ENCODE measurements at regions not wholly inside any gene's neighbourhood (a gene's known extent, or its start where the extent isn't known, plus 50 kb on each side); places are given as distances from the start of the nearest gene placed in this dataset.

DNA sequence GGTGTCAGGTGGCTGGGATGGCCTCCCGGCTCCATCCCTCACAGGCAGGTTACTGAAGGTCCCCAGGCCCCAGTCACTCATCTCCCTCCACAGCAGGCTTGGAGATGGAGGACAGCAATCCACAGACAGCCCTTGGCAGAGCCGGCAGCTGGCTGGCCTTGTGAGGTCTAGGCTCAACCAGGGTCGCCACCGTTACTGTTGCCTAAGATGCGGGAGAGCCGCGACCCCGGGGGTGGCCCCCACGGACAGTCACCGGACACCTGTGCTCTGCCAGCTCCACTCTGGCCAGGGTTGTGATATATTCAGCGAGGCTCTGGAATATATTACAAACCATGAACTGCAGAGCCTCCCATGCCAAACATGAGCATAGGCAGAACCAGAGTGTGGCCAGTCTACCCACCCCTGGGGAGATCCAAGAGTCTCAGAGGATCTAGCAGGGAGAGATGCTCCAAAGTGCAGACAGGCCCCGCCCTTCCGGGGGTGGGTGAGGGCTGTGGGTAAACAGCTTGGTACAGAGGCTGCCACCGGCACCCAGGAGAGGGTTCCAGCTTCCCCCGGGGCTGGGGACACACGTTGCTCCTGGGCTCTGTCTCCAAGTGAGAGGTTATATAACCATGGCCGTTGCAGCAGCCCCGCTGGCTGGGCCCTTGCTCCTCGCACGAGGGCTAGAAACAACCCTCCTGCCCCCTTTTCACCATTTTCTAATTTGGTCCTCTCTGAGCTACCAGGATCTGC lies 55.9 kb upstream of the DIO3 start:
- no CpG with 5 or more reads among the region's 20 CpGs for WGBS (ENCODE audit: insufficient coverage, insufficient read length)
- Histone ChIP-seq H3K9me3 (ENCODE audit: control insufficient read depth, insufficient read depth, low read length) (no peaks in the 10 kb centered on the region), H3K4me1 (ENCODE audit: control insufficient read depth, insufficient read depth, low read length) (no peaks in the 10 kb centered on the region), H3K4me3 (ENCODE audit: low read length) (no peak overlapping the region), H3K27me3 (ENCODE audit: control insufficient read depth, insufficient read depth, low read length) (no peaks in the 10 kb centered on the region), H3K36me3 (ENCODE audit: control insufficient read depth, insufficient read depth, low read length) (no peaks in the 10 kb centered on the region), H3K27ac (ENCODE audit: low read length) (no peak overlapping the region)
- no peak for DNase-seq (ENCODE audit: low read depth, low spot score)

DNA sequence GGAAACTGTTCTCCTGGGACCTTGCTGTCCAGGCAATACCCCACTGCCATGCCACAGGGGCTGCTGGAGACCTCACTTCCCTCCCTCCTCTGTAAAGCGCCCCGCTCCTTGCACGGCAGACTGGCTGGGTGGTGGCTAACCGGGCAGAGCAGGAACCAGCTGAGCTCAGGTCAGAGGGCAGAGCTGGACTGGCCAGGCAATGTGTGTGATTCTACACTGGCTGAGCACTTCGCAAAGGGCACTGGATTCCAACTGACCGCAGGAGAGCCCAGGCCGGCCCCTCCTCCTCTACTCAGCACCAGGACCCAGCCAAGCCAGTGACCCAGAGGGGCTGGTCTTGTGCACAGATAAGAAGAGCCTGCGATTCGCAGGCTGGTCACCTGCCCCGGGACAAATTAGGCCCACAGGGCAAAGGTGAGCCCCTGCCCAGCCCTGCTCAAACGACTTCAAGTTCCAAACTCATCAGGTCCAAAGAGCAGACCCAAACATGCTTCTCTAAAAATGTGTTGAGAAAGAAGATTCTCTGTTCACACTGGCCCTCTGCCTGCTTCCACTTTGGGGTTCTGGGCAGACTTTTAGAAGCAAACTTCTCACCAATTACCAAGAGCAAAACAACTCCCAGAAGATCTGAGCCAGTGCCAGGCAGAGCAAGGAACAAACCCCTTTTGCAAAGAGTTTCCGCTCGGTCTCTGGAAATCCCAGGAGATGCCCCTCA lies 54.9 kb upstream of the DIO3 start:
- no peak overlapping the region for H3K27ac ChIP-seq (ENCODE audit: low read length)
- H3K9me3 ChIP-seq (ENCODE audit: control insufficient read depth, insufficient read depth, low read length): no peaks in the 10 kb centered on the region
- H3K4me1 ChIP-seq (ENCODE audit: control insufficient read depth, insufficient read depth, low read length): no peaks in the 10 kb centered on the region
- H3K4me3 ChIP-seq (ENCODE audit: low read length): no peak overlapping the region
- no peaks in the 10 kb centered on the region for H3K36me3 ChIP-seq (ENCODE audit: control insufficient read depth, insufficient read depth, low read length)
- no CpG with 5 or more reads among the region's 13 CpGs for WGBS (ENCODE audit: insufficient coverage, insufficient read length)
- H3K27me3 ChIP-seq (ENCODE audit: control insufficient read depth, insufficient read depth, low read length): no peaks in the 10 kb centered on the region
- no peak for DNase-seq (ENCODE audit: low read depth, low spot score)

DNA sequence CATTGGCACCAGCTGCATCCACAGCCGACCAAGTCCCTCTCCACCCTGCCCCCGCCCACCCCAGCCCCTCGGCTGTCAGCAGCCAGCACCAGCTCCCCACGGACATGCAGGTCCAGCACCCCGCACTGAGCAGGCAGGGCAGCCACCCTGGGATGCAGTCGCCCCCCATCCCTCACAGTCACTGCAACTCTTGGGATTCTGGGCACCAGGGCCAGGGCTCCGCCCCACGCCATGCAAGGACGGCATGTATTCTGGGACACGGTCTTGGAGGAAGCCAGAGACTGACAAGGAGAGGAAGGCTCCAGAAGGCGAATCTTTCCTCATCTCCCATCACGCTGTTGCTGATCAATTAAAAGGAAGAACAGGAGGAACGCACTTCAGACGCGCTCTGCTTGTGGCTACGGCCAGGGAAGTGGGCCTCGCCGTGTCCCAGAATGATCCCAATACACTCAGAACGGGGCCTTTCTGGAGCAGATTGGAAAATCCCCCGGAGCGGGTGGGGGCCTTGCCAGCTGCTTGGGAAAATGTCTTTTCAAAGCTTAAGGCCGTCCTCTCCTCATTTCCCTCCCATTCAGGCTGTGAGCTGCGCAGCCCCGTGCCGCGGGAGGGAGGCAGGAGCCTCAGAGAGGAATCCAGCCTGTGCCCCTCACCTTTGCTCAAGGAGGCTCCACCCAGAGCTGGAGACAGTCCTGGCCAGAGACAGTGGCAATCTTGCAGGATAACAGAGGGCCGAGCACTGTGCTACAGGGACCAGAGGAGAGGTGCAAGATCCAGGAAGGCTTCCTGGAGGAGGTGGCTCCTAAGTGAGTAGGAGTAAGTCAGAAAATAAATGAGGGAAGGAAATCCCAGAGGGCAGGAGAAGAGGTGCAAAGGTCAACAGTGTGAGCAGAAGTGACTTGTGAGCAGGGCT lies 54.1 kb upstream of the DIO3 start:
- Histone ChIP-seq H3K27ac (ENCODE audit: low read length) (no peak overlapping the region), H3K36me3 (ENCODE audit: control insufficient read depth, insufficient read depth, low read length) (no peaks in the 10 kb centered on the region), H3K4me3 (ENCODE audit: low read length) (no peak overlapping the region), H3K4me1 (ENCODE audit: control insufficient read depth, insufficient read depth, low read length) (no peaks in the 10 kb centered on the region), H3K9me3 (ENCODE audit: control insufficient read depth, insufficient read depth, low read length) (no peaks in the 10 kb centered on the region), H3K27me3 (ENCODE audit: control insufficient read depth, insufficient read depth, low read length) (no peaks in the 10 kb centered on the region)
- WGBS (ENCODE audit: insufficient coverage, insufficient read length): no CpG with 5 or more reads among the region's 27 CpGs
- DNase-seq (ENCODE audit: low read depth, low spot score): no peak

DNA sequence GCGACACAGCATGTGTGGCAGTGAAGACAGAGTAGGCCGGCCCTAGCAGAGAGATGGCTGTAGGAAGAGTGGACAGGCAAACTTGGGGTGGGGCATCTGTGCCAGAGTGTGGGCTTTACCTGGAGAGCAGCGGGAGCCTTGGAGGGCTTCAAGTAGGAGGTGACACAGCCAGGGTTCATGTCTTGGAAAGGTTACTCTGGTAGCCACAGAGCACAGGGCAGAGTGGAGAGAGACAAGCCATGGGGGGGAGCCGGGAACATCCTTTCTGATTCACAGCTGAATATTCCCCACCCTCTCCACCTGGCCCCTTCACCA lies 53.5 kb upstream of the DIO3 start:
- Histone ChIP-seq H3K9me3 (ENCODE audit: control insufficient read depth, insufficient read depth, low read length) (no peaks in the 10 kb centered on the region), H3K4me3 (ENCODE audit: low read length) (no peak overlapping the region), H3K27ac (ENCODE audit: low read length) (no peak overlapping the region), H3K36me3 (ENCODE audit: control insufficient read depth, insufficient read depth, low read length) (no peaks in the 10 kb centered on the region), H3K27me3 (ENCODE audit: control insufficient read depth, insufficient read depth, low read length) (no peaks in the 10 kb centered on the region), H3K4me1 (ENCODE audit: control insufficient read depth, insufficient read depth, low read length) (no peaks in the 10 kb centered on the region)
- no peak for DNase-seq (ENCODE audit: low read depth, low spot score)
- no CpG with 5 or more reads among the region's 4 CpGs for WGBS (ENCODE audit: insufficient coverage, insufficient read length)

DNA sequence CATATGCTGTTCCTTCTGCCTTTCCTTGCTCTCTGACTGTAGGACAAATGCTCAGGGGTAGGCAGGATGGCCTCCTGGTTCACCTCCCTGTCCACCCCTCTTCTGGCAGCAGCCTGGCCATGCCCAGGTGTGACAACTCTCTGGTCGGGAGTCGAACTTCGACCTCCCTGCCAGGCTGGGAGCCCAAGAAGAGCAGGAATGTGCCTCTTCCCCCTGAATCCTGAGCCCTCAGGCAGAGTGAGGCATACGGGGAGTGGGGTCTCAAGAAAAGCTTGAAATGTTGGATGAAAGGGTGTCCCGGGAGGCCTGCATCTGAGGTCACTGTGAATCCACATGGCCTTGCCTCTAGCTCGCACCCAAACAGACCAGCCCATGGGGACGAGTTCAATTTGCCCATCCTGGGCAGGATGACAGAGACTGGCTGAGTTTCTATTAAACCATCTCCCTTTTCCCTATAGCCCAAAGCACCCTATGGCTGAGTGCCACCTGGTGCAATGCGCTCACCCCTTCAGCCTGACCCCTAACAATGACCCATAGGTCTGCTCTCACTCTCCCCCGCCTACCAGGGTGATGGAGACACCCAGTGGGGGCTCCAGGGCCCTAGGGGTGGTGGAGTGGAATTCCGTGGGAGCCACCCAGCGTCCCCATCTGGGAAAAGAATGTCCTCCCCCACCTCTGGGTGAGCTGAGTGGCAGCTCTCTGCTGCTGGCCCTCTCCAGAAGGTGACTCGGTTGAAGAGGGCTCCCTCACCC lies 52.9 kb upstream of the DIO3 start:
- no peaks in the 10 kb centered on the region for H3K36me3 ChIP-seq (ENCODE audit: control insufficient read depth, insufficient read depth, low read length)
- no peaks in the 10 kb centered on the region for H3K9me3 ChIP-seq (ENCODE audit: control insufficient read depth, insufficient read depth, low read length)
- no peaks in the 10 kb centered on the region for H3K4me1 ChIP-seq (ENCODE audit: control insufficient read depth, insufficient read depth, low read length)
- H3K27me3 ChIP-seq (ENCODE audit: control insufficient read depth, insufficient read depth, low read length): no peaks in the 10 kb centered on the region
- H3K27ac ChIP-seq (ENCODE audit: low read length): no peak overlapping the region
- H3K4me3 ChIP-seq (ENCODE audit: low read length): no peak overlapping the region
- no peak for DNase-seq (ENCODE audit: low read depth, low spot score)
- no CpG with 5 or more reads among the region's 12 CpGs for WGBS (ENCODE audit: insufficient coverage, insufficient read length)

DNA sequence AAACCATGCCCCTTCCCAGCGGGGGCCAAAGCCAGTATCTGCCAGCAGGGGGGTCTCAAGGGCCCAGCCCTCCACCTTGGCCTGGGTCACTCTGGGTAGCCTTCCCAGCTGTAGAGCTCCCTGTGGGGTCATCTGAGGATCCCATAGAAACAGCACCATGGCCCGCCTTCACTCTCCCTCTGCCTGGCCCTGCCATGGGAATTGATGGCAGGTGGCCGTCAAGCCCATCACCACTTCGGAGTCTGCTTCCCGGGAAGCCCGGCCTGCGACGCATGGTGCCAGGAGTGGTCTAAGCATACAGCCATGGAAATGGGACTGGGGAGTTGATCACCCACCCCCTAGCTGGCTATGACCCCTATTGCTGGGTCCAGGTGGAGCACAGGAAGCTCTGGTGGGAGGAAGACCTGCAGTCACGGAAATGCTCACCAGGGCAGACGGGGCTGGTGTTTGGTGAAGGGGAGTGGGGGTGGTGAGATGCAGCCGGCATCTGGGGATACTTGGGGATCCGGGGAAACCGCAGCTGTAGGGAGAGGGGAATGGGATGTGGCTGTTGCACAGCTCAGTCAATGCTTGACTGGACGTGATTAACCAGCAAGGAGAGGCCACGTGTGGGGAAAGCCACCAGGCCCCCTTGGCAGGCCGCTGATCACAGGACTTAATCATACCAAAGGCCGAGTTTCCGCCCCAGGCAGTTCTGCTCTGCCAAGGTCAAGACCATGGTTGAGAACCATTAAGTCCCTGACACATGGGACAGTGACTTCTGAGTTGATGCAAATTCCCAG lies 52.2 kb upstream of the DIO3 start:
- Histone ChIP-seq H3K9me3 (ENCODE audit: control insufficient read depth, insufficient read depth, low read length) (no peaks in the 10 kb centered on the region), H3K4me3 (ENCODE audit: low read length) (no peak overlapping the region), H3K27ac (ENCODE audit: low read length) (no peak overlapping the region), H3K36me3 (ENCODE audit: control insufficient read depth, insufficient read depth, low read length) (no peaks in the 10 kb centered on the region), H3K27me3 (ENCODE audit: control insufficient read depth, insufficient read depth, low read length) (no peaks in the 10 kb centered on the region), H3K4me1 (ENCODE audit: control insufficient read depth, insufficient read depth, low read length) (no peaks in the 10 kb centered on the region)
- WGBS (ENCODE audit: insufficient coverage, insufficient read length): no CpG with 5 or more reads among the region's 18 CpGs
- no peak for DNase-seq (ENCODE audit: low read depth, low spot score)

DNA sequence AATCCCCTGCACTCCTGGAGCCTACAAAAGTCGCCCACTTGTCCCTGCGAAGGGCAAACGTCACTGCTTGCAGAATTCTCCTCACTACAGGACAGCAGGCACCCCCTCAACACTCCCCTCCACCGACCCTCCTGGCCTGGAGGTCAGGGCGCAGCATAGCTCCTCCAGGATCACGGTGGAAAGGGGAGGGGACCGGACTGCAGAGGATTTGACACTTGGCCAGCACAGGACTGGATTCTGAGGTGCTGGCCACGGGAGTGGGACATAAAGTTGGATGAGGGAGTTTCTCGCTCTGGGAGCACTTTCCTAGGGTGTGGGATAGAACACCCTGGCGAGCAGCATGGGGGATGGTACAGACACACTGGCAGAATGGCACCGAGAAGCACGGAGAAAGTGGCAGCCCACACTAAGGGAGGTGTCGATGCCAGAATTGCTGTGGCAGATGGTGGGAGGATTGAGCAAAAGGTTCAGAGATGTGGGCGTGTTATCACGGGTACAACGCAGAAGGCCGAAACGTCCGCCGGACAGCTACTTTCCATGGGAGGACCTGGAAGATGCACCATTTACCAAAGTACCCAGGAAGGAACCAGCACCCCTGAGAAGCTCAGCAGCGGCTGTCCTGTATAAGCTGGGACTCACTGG lies 51.4 kb upstream of the DIO3 start:
- H3K4me1 ChIP-seq (ENCODE audit: control insufficient read depth, insufficient read depth, low read length): no peaks in the 10 kb centered on the region
- WGBS (ENCODE audit: insufficient coverage, insufficient read length): no CpG with 5 or more reads among the region's 21 CpGs
- no peak for DNase-seq (ENCODE audit: low read depth, low spot score)
- H3K27ac ChIP-seq (ENCODE audit: low read length): no peak overlapping the region
- H3K27me3 ChIP-seq (ENCODE audit: control insufficient read depth, insufficient read depth, low read length): no peaks in the 10 kb centered on the region
- no peak overlapping the region for H3K4me3 ChIP-seq (ENCODE audit: low read length)
- H3K36me3 ChIP-seq (ENCODE audit: control insufficient read depth, insufficient read depth, low read length): no peaks in the 10 kb centered on the region
- no peaks in the 10 kb centered on the region for H3K9me3 ChIP-seq (ENCODE audit: control insufficient read depth, insufficient read depth, low read length)

DNA sequence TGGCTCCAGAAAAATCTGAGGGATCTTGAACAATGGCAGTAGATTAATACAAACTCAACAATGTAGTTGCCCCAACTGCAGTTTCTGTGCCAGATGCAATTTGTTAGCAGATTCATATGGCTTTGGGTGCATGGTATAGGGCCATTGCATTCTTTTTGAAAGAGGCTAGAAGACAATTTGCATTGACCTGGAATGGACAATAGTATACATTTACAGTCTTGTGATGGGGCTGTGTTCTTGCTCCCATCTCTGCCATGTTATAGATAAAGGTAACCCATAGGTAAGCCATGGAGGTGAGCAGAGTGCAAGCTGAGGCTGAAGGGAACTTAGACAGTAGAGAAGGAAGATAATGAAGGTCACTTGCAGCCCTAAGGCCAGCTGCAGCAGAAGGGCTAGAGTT lies 50.1 kb upstream of the DIO3 start:
- Histone ChIP-seq H3K36me3 (ENCODE audit: control insufficient read depth, insufficient read depth, low read length) (no peaks in the 10 kb centered on the region), H3K9me3 (ENCODE audit: control insufficient read depth, insufficient read depth, low read length) (no peaks in the 10 kb centered on the region), H3K4me3 (ENCODE audit: low read length) (no peak overlapping the region), H3K27me3 (ENCODE audit: control insufficient read depth, insufficient read depth, low read length) (no peaks in the 10 kb centered on the region), H3K4me1 (ENCODE audit: control insufficient read depth, insufficient read depth, low read length) (no peaks in the 10 kb centered on the region), H3K27ac (ENCODE audit: low read length) (no peak overlapping the region)
- DNase-seq (ENCODE audit: low read depth, low spot score): no peak
